ENCODE measurements at regions not wholly inside any gene's neighbourhood (a gene's known extent, or its start where the extent isn't known, plus 50 kb on each side); places are given as distances from the start of the nearest gene placed in this dataset.

DNA sequence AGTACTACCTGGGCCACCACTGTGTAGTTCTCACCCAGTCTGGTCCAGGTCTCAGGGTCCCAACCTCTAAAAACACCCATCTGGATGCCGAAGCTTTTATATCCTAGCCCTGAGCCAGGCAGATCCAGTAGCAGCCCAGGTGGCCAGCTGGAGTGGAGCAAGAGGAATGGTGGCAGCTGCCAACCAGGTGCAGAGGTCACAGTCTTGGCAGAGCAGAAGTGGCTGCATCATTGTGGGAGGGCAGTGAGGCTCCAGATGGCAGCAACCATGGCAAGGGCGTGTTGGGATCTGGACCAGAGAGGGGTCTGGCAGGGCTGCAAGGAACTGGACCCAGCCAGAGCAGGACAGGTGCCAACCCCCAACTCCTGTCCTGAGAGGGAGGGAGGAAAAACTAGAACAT, 72.2 kb upstream of the AGAP1 start:
- TF ChIP-seq, protein P1, sequence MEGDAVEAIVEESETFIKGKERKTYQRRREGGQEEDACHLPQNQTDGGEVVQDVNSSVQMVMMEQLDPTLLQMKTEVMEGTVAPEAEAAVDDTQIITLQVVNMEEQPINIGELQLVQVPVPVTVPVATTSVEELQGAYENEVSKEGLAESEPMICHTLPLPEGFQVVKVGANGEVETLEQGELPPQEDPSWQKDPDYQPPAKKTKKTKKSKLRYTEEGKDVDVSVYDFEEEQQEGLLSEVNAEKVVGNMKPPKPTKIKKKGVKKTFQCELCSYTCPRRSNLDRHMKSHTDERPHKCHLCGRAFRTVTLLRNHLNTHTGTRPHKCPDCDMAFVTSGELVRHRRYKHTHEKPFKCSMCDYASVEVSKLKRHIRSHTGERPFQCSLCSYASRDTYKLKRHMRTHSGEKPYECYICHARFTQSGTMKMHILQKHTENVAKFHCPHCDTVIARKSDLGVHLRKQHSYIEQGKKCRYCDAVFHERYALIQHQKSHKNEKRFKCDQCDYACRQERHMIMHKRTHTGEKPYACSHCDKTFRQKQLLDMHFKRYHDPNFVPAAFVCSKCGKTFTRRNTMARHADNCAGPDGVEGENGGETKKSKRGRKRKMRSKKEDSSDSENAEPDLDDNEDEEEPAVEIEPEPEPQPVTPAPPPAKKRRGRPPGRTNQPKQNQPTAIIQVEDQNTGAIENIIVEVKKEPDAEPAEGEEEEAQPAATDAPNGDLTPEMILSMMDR (IDR thresholded peaks at IDR 0.05; ENCODE audit: low read length), result no peak
- TF ChIP-seq EZH2phosphoT487 (IDR thresholded peaks at IDR 0.05; ENCODE audit: low read length) (no peak), EZH2 (optimal IDR thresholded peaks at IDR 0.05; ENCODE audit: low read depth, low read length) (no peak)

Data from MM.1S (cell line).